ENCODE measurements at regions not wholly inside any gene's neighbourhood (a gene's known extent, or its start where the extent isn't known, plus 50 kb on each side); places are given as distances from the start of the nearest gene placed in this dataset.

GRCh38 chr12:128165387-128165786 is 101.6 kb upstream of the TMEM132C start:
- TF ChIP-seq POLR2AphosphoS5 (IDR thresholded peaks at IDR 0.05) (no peak), CTCF (IDR thresholded peaks at IDR 0.05 in 8 of 11, conservative IDR thresholded peaks at IDR 0.05 in 3 of 11) (no peak), POLR2A (IDR thresholded peaks at IDR 0.05) (no peak)
